ENCODE measurements at regions not wholly inside any gene's neighbourhood (a gene's known extent, or its start where the extent isn't known, plus 50 kb on each side); places are given as distances from the start of the nearest gene placed in this dataset.

- Histone ChIP-seq H3K79me2 (ENCODE audit: insufficient read depth, low read depth) (no peaks in the 10 kb centered on the region), H3K27ac (no peak overlapping the region), H2AFZ (ENCODE audit: low read depth) (no peak overlapping the region), H4K20me1 (ENCODE audit: insufficient read depth) (no peaks in the 10 kb centered on the region), H3K4me2 (no peak overlapping the region), H3K27me3 (ENCODE audit: insufficient read depth, low read depth) (no peaks in the 10 kb centered on the region), H3K4me3 (IDR thresholded peaks at IDR 0.05; ENCODE audit: insufficient read depth, low read depth, low read length) (no peak overlapping the region), H3K36me3 (ENCODE audit: insufficient read depth) (no peaks in the 10 kb centered on the region; the same call in 1 of the 2 replicates), H3K4me1 (ENCODE audit: low read depth, poor library complexity, severe bottlenecking) (peaks cover 26% of the 10 kb centered on the region), H3K9ac (no peak overlapping the region)
- TF ChIP-seq CTCF (conservative IDR thresholded peaks at IDR 0.05; ENCODE audit: low read depth, low read length), result no peak
These were observed 85.9 kb upstream of the IVNS1ABP start for GRCh38 chr1:185402930-185403329.

- Histone ChIP-seq H3K36me3 (ENCODE audit: insufficient read depth) (no peaks in the 10 kb centered on the region; the same call in 1 of the 2 replicates), H3K9ac (no peak overlapping the region), H3K4me1 (ENCODE audit: low read depth, poor library complexity, severe bottlenecking) (peaks cover 33% of the 10 kb centered on the region), H2AFZ (ENCODE audit: low read depth) (no peak overlapping the region), H3K4me3 (IDR thresholded peaks at IDR 0.05; ENCODE audit: insufficient read depth, low read depth, low read length) (no peak overlapping the region), H3K4me2 (no peak overlapping the region), H4K20me1 (ENCODE audit: insufficient read depth) (no peaks in the 10 kb centered on the region), H3K27me3 (ENCODE audit: insufficient read depth, low read depth) (no peaks in the 10 kb centered on the region), H3K27ac (no peak overlapping the region), H3K79me2 (ENCODE audit: insufficient read depth, low read depth) (no peaks in the 10 kb centered on the region)
- TF ChIP-seq CTCF (conservative IDR thresholded peaks at IDR 0.05; ENCODE audit: low read depth, low read length), result no peak
These were observed 84.0 kb upstream of the IVNS1ABP start for GRCh38 chr1:185401019-185401418.

- H4K20me1 ChIP-seq (ENCODE audit: insufficient read depth), result no peaks in the 10 kb centered on the region
- no peak overlapping the region for H2AFZ ChIP-seq (ENCODE audit: low read depth)
- no peaks in the 10 kb centered on the region; the same call in 1 of the 2 replicates for H3K36me3 ChIP-seq (ENCODE audit: insufficient read depth)
- H3K4me3 ChIP-seq (IDR thresholded peaks at IDR 0.05; ENCODE audit: insufficient read depth, low read depth, low read length), result no peak overlapping the region
- peaks cover 33% of the 10 kb centered on the region for H3K4me1 ChIP-seq (ENCODE audit: low read depth, poor library complexity, severe bottlenecking)
- no peak overlapping the region for H3K4me2 ChIP-seq
- H3K79me2 ChIP-seq (ENCODE audit: insufficient read depth, low read depth), result no peaks in the 10 kb centered on the region
- H3K27me3 ChIP-seq (ENCODE audit: insufficient read depth, low read depth), result no peaks in the 10 kb centered on the region
- TF ChIP-seq CTCF (conservative IDR thresholded peaks at IDR 0.05; ENCODE audit: low read depth, low read length), result no peak
- H3K27ac ChIP-seq, result no peak overlapping the region
- no peak overlapping the region for H3K9ac ChIP-seq
These were observed 83.0 kb upstream of the IVNS1ABP start for GRCh38 chr1:185400052-185400451.

GRCh38 chr1:185398599-185398998 is 81.6 kb upstream of the IVNS1ABP start:
- H3K79me2 ChIP-seq (ENCODE audit: insufficient read depth, low read depth), result no peaks in the 10 kb centered on the region
- no peak overlapping the region for H3K4me3 ChIP-seq (IDR thresholded peaks at IDR 0.05; ENCODE audit: insufficient read depth, low read depth, low read length)
- H3K36me3 ChIP-seq (ENCODE audit: insufficient read depth), result no peaks in the 10 kb centered on the region; the same call in 1 of the 2 replicates
- H3K9ac ChIP-seq, result no peak overlapping the region
- TF ChIP-seq CTCF (conservative IDR thresholded peaks at IDR 0.05; ENCODE audit: low read depth, low read length), result no peak
- H4K20me1 ChIP-seq (ENCODE audit: insufficient read depth), result no peaks in the 10 kb centered on the region
- H3K4me2 ChIP-seq, result peak overlapping the region; percentile 22
- no peaks in the 10 kb centered on the region for H3K27me3 ChIP-seq (ENCODE audit: insufficient read depth, low read depth)
- H3K27ac ChIP-seq, result peak overlapping the region; percentile 9; the same call in 1 of the 2 replicates
- H2AFZ ChIP-seq (ENCODE audit: low read depth), result no peak overlapping the region
- H3K4me1 ChIP-seq (ENCODE audit: low read depth, poor library complexity, severe bottlenecking), result peaks cover 33% of the 10 kb centered on the region
